ENCODE measurements at regions not wholly inside any gene's neighbourhood (a gene's known extent, or its start where the extent isn't known, plus 50 kb on each side); places are given as distances from the start of the nearest gene placed in this dataset.

DNA sequence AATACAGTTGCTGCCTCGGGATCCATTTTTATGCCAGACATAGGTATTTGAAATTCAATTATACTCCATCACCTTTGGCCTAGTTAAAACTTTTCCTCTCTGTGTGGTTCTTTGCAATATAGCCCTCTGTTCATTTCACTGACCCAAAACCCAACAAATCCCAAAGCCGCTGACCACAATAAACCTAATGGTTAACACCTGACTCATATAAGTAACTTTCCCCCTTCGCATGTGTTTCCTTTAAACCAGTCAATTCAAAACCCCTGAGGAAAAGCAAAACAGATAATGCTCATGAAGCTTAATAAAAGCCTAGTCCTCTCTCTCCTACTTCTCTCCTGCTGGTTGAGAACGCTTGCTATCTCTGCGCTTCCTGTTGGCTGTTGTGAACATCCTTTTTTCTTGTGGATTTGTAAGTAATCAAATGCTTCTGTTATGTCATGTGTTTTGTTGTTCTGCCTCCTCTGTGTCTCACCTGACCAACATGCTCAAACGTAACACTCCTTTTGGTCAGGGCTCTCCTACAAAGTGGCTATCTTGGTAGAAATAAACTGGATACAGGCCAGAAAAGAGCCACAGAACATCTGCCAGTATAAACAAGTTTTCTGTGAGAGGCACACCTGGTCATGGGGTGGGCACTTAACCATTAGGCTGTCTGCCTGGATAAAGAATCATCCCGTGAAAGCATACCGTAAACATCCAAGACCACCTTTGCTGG, 652.6 kb downstream of the METTL15 start:
- ATAC-seq (ENCODE audit: low read depth) = peak; percentile 43
- TF ChIP-seq, protein P1, sequence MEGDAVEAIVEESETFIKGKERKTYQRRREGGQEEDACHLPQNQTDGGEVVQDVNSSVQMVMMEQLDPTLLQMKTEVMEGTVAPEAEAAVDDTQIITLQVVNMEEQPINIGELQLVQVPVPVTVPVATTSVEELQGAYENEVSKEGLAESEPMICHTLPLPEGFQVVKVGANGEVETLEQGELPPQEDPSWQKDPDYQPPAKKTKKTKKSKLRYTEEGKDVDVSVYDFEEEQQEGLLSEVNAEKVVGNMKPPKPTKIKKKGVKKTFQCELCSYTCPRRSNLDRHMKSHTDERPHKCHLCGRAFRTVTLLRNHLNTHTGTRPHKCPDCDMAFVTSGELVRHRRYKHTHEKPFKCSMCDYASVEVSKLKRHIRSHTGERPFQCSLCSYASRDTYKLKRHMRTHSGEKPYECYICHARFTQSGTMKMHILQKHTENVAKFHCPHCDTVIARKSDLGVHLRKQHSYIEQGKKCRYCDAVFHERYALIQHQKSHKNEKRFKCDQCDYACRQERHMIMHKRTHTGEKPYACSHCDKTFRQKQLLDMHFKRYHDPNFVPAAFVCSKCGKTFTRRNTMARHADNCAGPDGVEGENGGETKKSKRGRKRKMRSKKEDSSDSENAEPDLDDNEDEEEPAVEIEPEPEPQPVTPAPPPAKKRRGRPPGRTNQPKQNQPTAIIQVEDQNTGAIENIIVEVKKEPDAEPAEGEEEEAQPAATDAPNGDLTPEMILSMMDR (IDR thresholded peaks at IDR 0.05; ENCODE audit: poor library complexity, severe bottlenecking) = no peak
- Histone ChIP-seq H3K9me3 (ENCODE audit: severe bottlenecking) (no peaks in the 10 kb centered on the region), H3K27ac (ENCODE audit: poor library complexity, severe bottlenecking) (peak overlapping the region; percentile 85), H3K27me3 (ENCODE audit: insufficient read depth, poor library complexity, severe bottlenecking) (no peaks in the 10 kb centered on the region), H3K4me3 (ENCODE audit: severe bottlenecking) (no peak overlapping the region), H3K4me1 (ENCODE audit: insufficient read depth, poor library complexity, severe bottlenecking) (peaks cover 59% of the 10 kb centered on the region), H3K36me3 (ENCODE audit: low read depth) (no peaks in the 10 kb centered on the region; the same call in 1 of the 2 replicates)
- no peak for DNase-seq (ENCODE audit: low spot score)

DNA sequence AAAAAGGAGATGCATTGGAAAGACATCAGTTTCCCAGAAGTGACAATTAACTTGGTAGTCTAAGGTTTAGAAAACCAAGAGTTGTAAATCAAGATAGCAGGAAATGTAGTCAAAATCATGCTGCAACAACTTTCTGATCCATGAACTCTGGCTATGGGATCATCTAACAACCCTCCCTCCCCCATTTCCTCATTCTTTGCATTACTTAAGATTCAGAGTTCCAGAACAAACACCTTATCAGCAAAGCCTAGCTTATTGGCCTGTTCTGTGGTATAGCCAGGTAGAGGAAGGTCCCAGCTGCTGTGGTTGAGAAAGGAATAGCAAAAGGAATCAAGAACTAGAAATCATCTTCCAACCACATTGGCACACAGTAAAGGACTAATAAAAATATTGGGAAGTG, 651.1 kb downstream of the METTL15 start:
- H3K36me3 ChIP-seq (ENCODE audit: low read depth) = no peaks in the 10 kb centered on the region; the same call in 1 of the 2 replicates
- peak overlapping the region; percentile 85 for H3K27ac ChIP-seq (ENCODE audit: poor library complexity, severe bottlenecking)
- no peak overlapping the region for H3K4me3 ChIP-seq (ENCODE audit: severe bottlenecking)
- no peaks in the 10 kb centered on the region for H3K9me3 ChIP-seq (ENCODE audit: severe bottlenecking)
- TF ChIP-seq, protein P1 (IDR thresholded peaks at IDR 0.05; ENCODE audit: poor library complexity, severe bottlenecking) = no peak
- ATAC-seq (ENCODE audit: low read depth) (peak; percentile 64), DNase-seq (ENCODE audit: low spot score) (no peak)
- no peaks in the 10 kb centered on the region for H3K27me3 ChIP-seq (ENCODE audit: insufficient read depth, poor library complexity, severe bottlenecking)
- peaks cover 61% of the 10 kb centered on the region for H3K4me1 ChIP-seq (ENCODE audit: insufficient read depth, poor library complexity, severe bottlenecking)

DNA sequence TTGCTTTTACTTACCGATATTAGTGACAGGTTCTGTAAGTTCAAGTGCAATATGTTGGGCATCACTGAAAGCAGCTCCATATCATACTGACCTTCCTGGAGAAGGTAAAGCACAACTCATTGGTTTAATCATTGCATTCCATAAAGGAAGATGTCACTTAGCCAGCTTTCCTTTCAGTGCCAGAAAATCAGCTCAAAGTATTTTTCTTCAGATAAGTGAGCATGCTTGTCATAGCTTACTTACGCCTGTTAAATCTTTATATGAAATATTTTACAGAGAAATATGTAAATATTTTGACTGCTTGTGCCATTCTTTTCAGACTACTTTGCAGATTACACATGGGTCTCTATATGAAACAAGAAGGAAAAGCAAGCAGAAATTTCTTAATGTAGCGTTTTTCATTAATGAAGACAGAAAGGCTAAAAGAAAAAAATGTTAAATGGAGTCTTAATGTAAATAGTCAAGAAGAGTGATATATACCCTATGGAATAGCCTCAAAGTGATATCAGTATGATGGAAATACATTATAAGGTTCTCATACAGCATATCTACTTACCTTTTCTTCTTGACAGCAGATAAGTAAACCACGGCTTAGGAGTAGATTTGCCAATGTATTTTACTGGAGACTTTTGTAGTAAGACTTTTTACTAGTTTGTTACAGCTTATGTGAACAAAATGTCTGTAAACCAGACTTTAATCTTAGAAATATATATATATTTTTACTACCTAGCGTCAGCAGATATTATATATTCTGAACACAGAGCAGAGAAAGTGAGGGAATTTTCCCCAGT, 649.7 kb downstream of the METTL15 start:
- H3K36me3 ChIP-seq (ENCODE audit: low read depth) = peaks cover 1% of the 10 kb centered on the region; the same call in 1 of the 2 replicates
- no peak for DNase-seq (ENCODE audit: low spot score)
- peak; percentile 46; the same call in 2 of the 3 replicates for ATAC-seq (ENCODE audit: low read depth)

DNA sequence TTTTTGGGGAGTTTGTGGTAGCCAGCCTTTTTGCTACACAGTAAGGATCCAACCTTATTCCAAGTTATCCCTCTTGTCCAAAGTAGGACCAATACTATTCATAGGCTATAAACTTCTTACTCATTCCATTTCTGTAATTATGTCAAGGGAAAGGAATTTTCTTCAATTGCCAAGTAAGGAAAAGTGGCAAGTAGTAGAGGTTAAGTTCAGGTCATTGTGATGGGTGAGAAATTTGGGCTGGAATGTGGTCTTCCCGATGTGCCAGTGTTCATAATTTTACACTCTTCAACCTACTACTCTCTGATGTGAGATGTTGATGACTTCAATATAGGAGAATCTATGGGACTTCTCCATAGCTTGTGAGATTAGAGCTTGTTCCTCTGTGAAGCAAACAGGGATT, 648.8 kb downstream of the METTL15 start:
- Histone ChIP-seq H3K4me1 (ENCODE audit: insufficient read depth, poor library complexity, severe bottlenecking) (peaks cover 55% of the 10 kb centered on the region), H3K27ac (ENCODE audit: poor library complexity, severe bottlenecking) (peak overlapping the region; percentile 85), H3K4me3 (ENCODE audit: severe bottlenecking) (no peak overlapping the region), H3K9me3 (ENCODE audit: severe bottlenecking) (no peaks in the 10 kb centered on the region), H3K36me3 (ENCODE audit: low read depth) (peaks cover 4% of the 10 kb centered on the region; the same call in 1 of the 2 replicates), H3K27me3 (ENCODE audit: insufficient read depth, poor library complexity, severe bottlenecking) (no peaks in the 10 kb centered on the region)
- ATAC-seq (ENCODE audit: low read depth) (peak; percentile 69), DNase-seq (ENCODE audit: low spot score) (no peak)
- TF ChIP-seq, protein P1 (IDR thresholded peaks at IDR 0.05; ENCODE audit: poor library complexity, severe bottlenecking) = no peak

More for the DNA sequence above, 649.7 kb downstream of the METTL15 start:
- TF ChIP-seq, protein P1 (IDR thresholded peaks at IDR 0.05; ENCODE audit: poor library complexity, severe bottlenecking) = no peak
- peaks cover 60% of the 10 kb centered on the region for H3K4me1 ChIP-seq (ENCODE audit: insufficient read depth, poor library complexity, severe bottlenecking)
- H3K27me3 ChIP-seq (ENCODE audit: insufficient read depth, poor library complexity, severe bottlenecking) = no peaks in the 10 kb centered on the region
- no peak overlapping the region for H3K4me3 ChIP-seq (ENCODE audit: severe bottlenecking)
- peak overlapping the region; percentile 85 for H3K27ac ChIP-seq (ENCODE audit: poor library complexity, severe bottlenecking)
- no peaks in the 10 kb centered on the region for H3K9me3 ChIP-seq (ENCODE audit: severe bottlenecking)

Measured in RWPE2 (cell line).